Neural crest cell (in vitro differentiated cells): ENCODE measurements at regions not wholly inside any gene's neighbourhood (a gene's known extent, or its start where the extent isn't known, plus 50 kb on each side); places are given as distances from the start of the nearest gene placed in this dataset.

Experiments
- DNase-seq: peaks from one replicate; pipeline ENCODE4 v3.0.0; 2021; ENCODE audit warnings: low read depth, mixed read lengths, low spot score
- H3K27ac Mint-ChIP-seq: one replicate; pipeline ENCODE4 v1.8.0; 2021; ENCODE audit warnings: mild to moderate bottlenecking, mixed read lengths; ENCODE audit not compliant: unreplicated experiment
- H3K27me3 Mint-ChIP-seq: 2 replicates; pipeline ENCODE4 v1.8.0; 2021; ENCODE audit warnings: low read depth, mild to moderate bottlenecking, mixed read lengths
- H3K36me3 Mint-ChIP-seq: 2 replicates; pipeline ENCODE4 v1.8.0; 2021; ENCODE audit warnings: low read depth, mild to moderate bottlenecking, mixed read lengths
- H3K4me1 Mint-ChIP-seq: 2 replicates; pipeline ENCODE4 v1.8.0; 2021; ENCODE audit warnings: mixed read lengths
- H3K4me3 Mint-ChIP-seq: one replicate; pipeline ENCODE4 v1.8.0; 2021; ENCODE audit warnings: mild to moderate bottlenecking, mixed read lengths
- H3K9me3 Mint-ChIP-seq: 2 replicates; pipeline ENCODE4 v1.8.0; 2021; ENCODE audit warnings: mixed read lengths
- CTCF ChIP-seq: fragments of 200-600 bp; sonication (generic); conservative IDR thresholded peaks from 2 replicates; pipeline ENCODE4 v1.5.0; 2021; ENCODE audit warnings: antibody characterized with exemption, mild to moderate bottlenecking

- Mint-ChIP-seq H3K27ac (no peak overlapping the region), H3K27me3 (no peaks in the 10 kb centered on the region), H3K9me3 (no peaks in the 10 kb centered on the region), H3K4me3 (no peak overlapping the region), H3K4me1 (no peaks in the 10 kb centered on the region), H3K36me3 (no peaks in the 10 kb centered on the region)
- no peak for TF ChIP-seq CTCF
- no peak for DNase-seq
Measured at GRCh38 chr17:70934231-70934630, 764.9 kb downstream of the KCNJ2 start.

GRCh38 chr17:70934835-70935234 is 765.5 kb downstream of the KCNJ2 start:
- Mint-ChIP-seq H3K36me3 (no peaks in the 10 kb centered on the region), H3K4me3 (no peak overlapping the region), H3K4me1 (no peaks in the 10 kb centered on the region), H3K27ac (no peak overlapping the region), H3K27me3 (no peaks in the 10 kb centered on the region), H3K9me3 (no peaks in the 10 kb centered on the region)
- DNase-seq: no peak
- no peak for TF ChIP-seq CTCF

- H3K9me3 Mint-ChIP-seq: no peaks in the 10 kb centered on the region
- H3K4me1 Mint-ChIP-seq: peaks cover 8% of the 10 kb centered on the region
- no peaks in the 10 kb centered on the region for H3K36me3 Mint-ChIP-seq
- H3K4me3 Mint-ChIP-seq: no peak overlapping the region
- no peaks in the 10 kb centered on the region for H3K27me3 Mint-ChIP-seq
- no peak for TF ChIP-seq CTCF
- DNase-seq: no peak
- no peak overlapping the region for H3K27ac Mint-ChIP-seq
Measured at GRCh38 chr17:70936724-70937123, 767.4 kb downstream of the KCNJ2 start.

GRCh38 chr17:70938336-70938735 is 769.0 kb downstream of the KCNJ2 start:
- H3K4me3 Mint-ChIP-seq: no peak overlapping the region
- no peaks in the 10 kb centered on the region for H3K36me3 Mint-ChIP-seq
- H3K27ac Mint-ChIP-seq: no peak overlapping the region
- H3K9me3 Mint-ChIP-seq: no peaks in the 10 kb centered on the region
- DNase-seq: no peak
- no peaks in the 10 kb centered on the region for H3K27me3 Mint-ChIP-seq
- no peak for TF ChIP-seq CTCF
- H3K4me1 Mint-ChIP-seq: peaks cover 8% of the 10 kb centered on the region

- no peak overlapping the region for H3K4me3 Mint-ChIP-seq
- no peaks in the 10 kb centered on the region for H3K27me3 Mint-ChIP-seq
- H3K36me3 Mint-ChIP-seq: peaks cover 18% of the 10 kb centered on the region
- DNase-seq: no peak
- H3K4me1 Mint-ChIP-seq: peaks cover 14% of the 10 kb centered on the region
- peaks cover 10% of the 10 kb centered on the region for H3K9me3 Mint-ChIP-seq
- no peak overlapping the region for H3K27ac Mint-ChIP-seq
- no peak for TF ChIP-seq CTCF
Measured at GRCh38 chr17:70945386-70945785, 776.1 kb downstream of the KCNJ2 start.

- TF ChIP-seq CTCF: no peak
- Mint-ChIP-seq H3K27me3 (no peaks in the 10 kb centered on the region), H3K27ac (no peak overlapping the region), H3K36me3 (peaks cover 27% of the 10 kb centered on the region), H3K4me3 (no peak overlapping the region), H3K9me3 (peaks cover 21% of the 10 kb centered on the region), H3K4me1 (peaks cover 7% of the 10 kb centered on the region)
- no peak for DNase-seq
Measured at GRCh38 chr17:70947215-70947614, 777.9 kb downstream of the KCNJ2 start.
